HAP-1 (cell line): ENCODE measurements at regions not wholly inside any gene's neighbourhood (a gene's known extent, or its start where the extent isn't known, plus 50 kb on each side); places are given as distances from the start of the nearest gene placed in this dataset.
"Not testable (repeated sequence)": the region's sequence is repeated elsewhere in the genome, so short reads cannot be mapped to it uniquely, and the experiment has no call there.

Experiments used
- DNase-seq, 2 experiments: peaks; one replicate each; pipeline ENCODE4 v3.0.0-alpha.2; 2016 to 2020; ENCODE audit warnings: low spot score in 2 of 2
- H3K27me3 ChIP-seq: fragments of 250-450 bp; sonication (Bioruptor Pico); 2 replicates; pipeline ENCODE4 v1.5.1; 2020; ENCODE audit warnings: low read depth, mild to moderate bottlenecking, moderate library complexity
- H3K36me3 ChIP-seq: fragments of 250-450 bp; sonication (Bioruptor Pico); replicated peaks from 2 replicates; pipeline ENCODE4 v1.5.1; 2020; ENCODE audit warnings: mild to moderate bottlenecking
- H3K4me1 ChIP-seq: fragments of 250-450 bp; sonication (Bioruptor Pico); 2 replicates; pipeline ENCODE4 v1.5.1; 2020; ENCODE audit warnings: mild to moderate bottlenecking
- H3K4me3 ChIP-seq: fragments of 250-450 bp; sonication (Bioruptor Pico); 2 replicates; pipeline ENCODE4 v1.5.1; 2020; ENCODE audit warnings: mild to moderate bottlenecking, moderate library complexity
- H3K9me3 ChIP-seq: fragments of 250-450 bp; sonication (Bioruptor Pico); 2 replicates; pipeline ENCODE4 v1.5.1; 2020; ENCODE audit warnings: mild to moderate bottlenecking, moderate library complexity
- in situ Hi-C: fragments of 300-500 bp; cut with MboI; formaldehyde crosslinking; loops from 3 replicates; pipeline ENCODE4 v1.14.3; 2020; ENCODE audit warnings: low sequenced_read_pairs, inconsistent platforms, mixed read lengths

GRCh38 chr4:44563496-44563895 lies 87.9 kb downstream of the YIPF7 start:
- Histone ChIP-seq H3K9me3 (0 out of 2 replicates have a peak, but pooled peaks cover 5% of the 10 kb centered on the region), H3K36me3 (no peaks in the 10 kb centered on the region), H3K4me1 (peaks cover 2% of the 10 kb centered on the region; the same call in 1 of the 2 replicates), H3K4me3 (no peak overlapping the region), H3K27me3 (no peaks in the 10 kb centered on the region; the same call in 1 of the 2 replicates)
- in situ Hi-C loops = no loop called here
- DNase-seq = no peak

- Histone ChIP-seq H3K27me3 (no peaks in the 10 kb centered on the region; the same call in 1 of the 2 replicates), H3K36me3 (no peaks in the 10 kb centered on the region), H3K4me1 (peaks cover 8% of the 10 kb centered on the region), H3K9me3 (no peaks in the 10 kb centered on the region), H3K4me3 (no peak overlapping the region)
- in situ Hi-C loops = no loop called here
- DNase-seq = peak in 1 of 2 experiments; percentile 62
These were observed 93.3 kb downstream of the YIPF7 start for GRCh38 chr4:44558031-44558605.

- no peak for DNase-seq
- Histone ChIP-seq H3K27me3 (no peaks in the 10 kb centered on the region), H3K4me3 (no peak overlapping the region), H3K4me1 (peaks cover 16% of the 10 kb centered on the region), H3K36me3 (no peaks in the 10 kb centered on the region), H3K9me3 (no peaks in the 10 kb centered on the region)
- in situ Hi-C loops = no loop called here
These were observed 96.7 kb downstream of the YIPF7 start for GRCh38 chr4:44554768-44555167.

GRCh38 chr4:44553180-44553579 lies 98.2 kb downstream of the YIPF7 start:
- peaks cover 13% of the 10 kb centered on the region for H3K4me1 ChIP-seq
- no peaks in the 10 kb centered on the region for H3K36me3 ChIP-seq
- in situ Hi-C loops = no loop called here
- H3K9me3 ChIP-seq = no peaks in the 10 kb centered on the region
- H3K27me3 ChIP-seq = no peaks in the 10 kb centered on the region
- no peak for DNase-seq
- H3K4me3 ChIP-seq = no peak overlapping the region

DNA sequence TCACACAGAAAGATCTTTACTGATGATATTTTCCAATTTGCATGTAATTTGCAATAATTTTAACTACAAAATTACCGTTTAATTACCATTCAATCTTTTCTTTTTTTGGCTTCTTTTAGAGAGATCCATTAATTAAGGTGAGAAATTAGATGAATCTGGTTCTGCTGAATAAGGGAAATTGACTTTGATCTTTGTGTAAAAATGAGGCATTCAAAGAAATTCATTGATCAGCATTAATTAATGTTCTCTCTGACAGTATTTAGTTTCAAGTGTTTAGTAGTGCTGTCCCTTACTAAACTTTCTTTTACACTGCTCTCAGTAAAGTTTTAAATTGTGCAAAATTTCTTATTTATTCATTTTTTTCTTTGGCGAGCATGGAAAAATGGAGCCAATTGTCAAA lies 97.2 kb upstream of the KCTD8 start:
- in situ Hi-C loops = no loop called here
- no peak for DNase-seq
- Histone ChIP-seq H3K9me3 (no peaks in the 10 kb centered on the region), H3K36me3 (no peaks in the 10 kb centered on the region), H3K27me3 (no peaks in the 10 kb centered on the region), H3K4me3 (no peak overlapping the region), H3K4me1 (peaks cover 7% of the 10 kb centered on the region)

DNA sequence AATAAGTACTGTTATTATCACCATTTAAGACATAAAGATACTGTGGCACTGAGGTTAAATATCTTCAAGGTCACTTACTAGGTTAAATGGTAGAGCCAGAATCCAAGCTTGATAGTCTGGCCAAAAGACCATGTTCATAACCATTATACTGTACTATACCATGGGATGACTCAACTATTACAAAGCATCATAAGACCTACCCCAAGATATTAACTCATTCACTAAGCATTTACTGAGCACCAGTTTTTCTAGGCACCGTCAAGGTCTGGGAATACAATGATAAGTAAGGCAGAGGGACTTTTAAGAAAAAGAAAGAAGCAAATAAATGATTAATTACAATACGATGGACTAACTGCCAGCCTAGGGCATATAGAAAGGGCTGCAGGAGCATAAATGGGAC lies 95.5 kb upstream of the KCTD8 start:
- in situ Hi-C loops = no loop called here
- no peaks in the 10 kb centered on the region for H3K36me3 ChIP-seq
- no peak for DNase-seq
- H3K9me3 ChIP-seq = no peaks in the 10 kb centered on the region
- H3K4me1 ChIP-seq = peaks cover 3% of the 10 kb centered on the region; the same call in 1 of the 2 replicates
- no peaks in the 10 kb centered on the region for H3K27me3 ChIP-seq
- no peak overlapping the region for H3K4me3 ChIP-seq

DNA sequence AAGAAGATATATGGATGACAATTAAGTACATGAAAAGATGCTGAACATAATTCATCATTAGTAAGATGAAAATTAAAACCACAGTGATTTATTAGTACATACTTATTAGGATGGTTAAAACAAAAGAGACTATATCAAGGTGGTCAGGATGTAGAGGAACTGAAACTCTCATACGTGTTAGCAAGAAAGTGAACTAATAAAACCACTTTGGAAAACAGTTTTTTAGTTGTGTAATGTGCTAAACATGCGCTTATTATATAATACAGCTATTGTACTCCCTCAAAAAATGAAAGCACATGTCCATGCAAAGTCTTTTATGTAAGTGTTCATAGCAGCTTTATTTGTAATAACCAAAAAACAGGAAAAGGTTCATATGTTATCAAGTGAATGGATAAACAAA lies 89.9 kb upstream of the KCTD8 start:
- no peaks in the 10 kb centered on the region for H3K9me3 ChIP-seq
- no peaks in the 10 kb centered on the region for H3K36me3 ChIP-seq
- H3K27me3 ChIP-seq = no peaks in the 10 kb centered on the region
- no peak overlapping the region for H3K4me3 ChIP-seq
- peaks cover 3% of the 10 kb centered on the region; the same call in 1 of the 2 replicates for H3K4me1 ChIP-seq
- DNase-seq = no peak
- in situ Hi-C loops = no loop called here

DNA sequence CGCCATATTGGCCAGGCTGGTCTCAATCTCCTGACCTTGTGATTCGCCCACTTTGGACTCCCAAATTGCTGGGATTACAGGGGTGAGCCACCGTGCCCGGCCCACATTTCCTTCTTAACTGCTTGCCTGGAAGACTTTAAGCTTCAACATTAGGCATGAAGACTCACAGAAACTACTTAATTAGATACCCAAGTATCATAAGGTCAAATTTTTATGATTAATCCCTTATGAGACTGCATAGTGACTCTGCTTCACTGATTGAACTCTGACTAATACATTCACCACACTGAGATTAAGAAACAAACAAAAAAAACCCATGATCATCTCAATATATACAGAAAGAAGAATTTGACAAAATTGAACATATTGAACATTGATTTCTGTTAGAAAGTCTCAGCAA lies 87.4 kb upstream of the KCTD8 start:
- no peak overlapping the region for H3K4me3 ChIP-seq
- no peaks in the 10 kb centered on the region for H3K9me3 ChIP-seq
- no peak for DNase-seq
- no peaks in the 10 kb centered on the region for H3K27me3 ChIP-seq
- in situ Hi-C loops = no loop called here
- peaks cover 3% of the 10 kb centered on the region; the same call in 1 of the 2 replicates for H3K4me1 ChIP-seq
- H3K36me3 ChIP-seq = no peaks in the 10 kb centered on the region

DNA sequence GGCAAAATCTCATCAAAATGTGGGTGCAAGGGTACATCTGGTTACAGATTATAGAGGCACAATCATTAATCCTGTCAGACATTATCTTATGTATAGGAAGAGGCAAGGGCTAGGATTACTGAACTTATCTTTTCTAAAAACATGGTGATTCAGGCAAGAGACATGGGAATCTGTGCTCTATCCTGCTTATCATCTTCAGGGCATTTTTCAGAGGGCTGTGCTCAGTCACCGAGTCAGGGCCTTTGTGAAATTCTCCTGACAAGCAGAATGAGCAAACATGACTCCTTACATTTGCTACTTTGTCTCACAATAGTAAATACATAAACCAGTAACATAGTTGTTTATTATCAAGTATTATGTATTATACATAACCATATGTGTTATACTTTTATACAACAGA lies 84.2 kb upstream of the KCTD8 start:
- in situ Hi-C loops = no loop called here
- no peak for DNase-seq
- no peaks in the 10 kb centered on the region for H3K36me3 ChIP-seq
- no peaks in the 10 kb centered on the region for H3K4me1 ChIP-seq
- no peaks in the 10 kb centered on the region for H3K27me3 ChIP-seq
- H3K9me3 ChIP-seq = no peaks in the 10 kb centered on the region
- H3K4me3 ChIP-seq = no peak overlapping the region

- no peak for DNase-seq
- Histone ChIP-seq H3K9me3 (no peaks in the 10 kb centered on the region), H3K4me1 (no peaks in the 10 kb centered on the region), H3K36me3 (no peaks in the 10 kb centered on the region), H3K27me3 (no peaks in the 10 kb centered on the region), H3K4me3 (no peak overlapping the region)
- in situ Hi-C loops = no loop called here
These were observed 74.3 kb upstream of the KCTD8 start for GRCh38 chr4:44522761-44523445.

- H3K4me3 ChIP-seq, in situ Hi-C loops, DNase-seq, H3K4me1 ChIP-seq, H3K27me3 ChIP-seq, H3K9me3 ChIP-seq, H3K36me3 ChIP-seq: not testable (repeated sequence)
These were observed 53.6 kb upstream of the KCTD8 start for GRCh38 chr4:44502216-44502615.
